Adrenal gland (tissue), 9 donors: ENCODE measurements at regions not wholly inside any gene's neighbourhood (a gene's known extent, or its start where the extent isn't known, plus 50 kb on each side); places are given as distances from the start of the nearest gene placed in this dataset.
A peak's percentile ranks its signal among the peaks of the same experiment; 100 is the strongest.

Experiments used
- DNase-seq, 7 donors: peaks; one replicate each; pipeline ENCODE4 v3.0.0-alpha.2; 2019 to 2020
- H3K27ac ChIP-seq, 5 donors: fragments of 200-600 bp; sonication (generic) in 4 of 5; 1 replicate in 3 of 5; 2 replicates in 2 of 5; pipeline versions ENCODE4 v1.5.1 to v1.8.0; 2016 to 2020; ENCODE audit warnings: mild to moderate bottlenecking in 1 of 5
- H3K27me3 ChIP-seq: fragments of 200-600 bp; 2 replicates; pipeline ENCODE4 v1.8.0; 2021
- H3K36me3 ChIP-seq, 2 donors: fragments of 200-600 bp; replicated peaks in 1 of 2; 1 replicate in 1 of 2; 2 replicates in 1 of 2; pipeline versions ENCODE4 v1.5.1 to v1.8.0; 2018 to 2022
- H3K4me1 ChIP-seq, 2 donors: fragments of 200-600 bp; replicated peaks in 1 of 2; 1 replicate in 1 of 2; 2 replicates in 1 of 2; pipeline versions ENCODE4 v1.5.1 to v1.8.0; 2018 to 2021
- H3K4me3 ChIP-seq, 4 donors: fragments of 200-600 bp; sonication (generic) in 3 of 4; one replicate each; pipeline ENCODE4 v1.5.1; 2016 to 2018
- H3K9me3 ChIP-seq, 3 donors: fragments of 200-600 bp; sonication (generic) in 1 of 3; replicated peaks in 1 of 3; 1 replicate in 2 of 3; 2 replicates in 1 of 3; pipeline versions ENCODE4 v1.5.1 to v1.8.0; 2016 to 2021
- CTCF ChIP-seq, 6 experiments: fragments of 450-650 bp in 4 of 6; fragments of 200-600 bp in 2 of 6; sonication (generic) in 1 of 6; IDR thresholded peaks; 1 replicate in 5 of 6; 2 replicates in 1 of 6; pipeline versions ENCODE4 v1.5.1 to v1.8.0; 2016 to 2021; ENCODE audit warnings: antibody characterized with exemption in 6 of 6, mild to moderate bottlenecking in 2 of 6, moderate library complexity in 1 of 6
- POLR2A ChIP-seq, 2 donors: fragments of 450-650 bp; IDR thresholded peaks; one replicate each; pipeline ENCODE4 v1.6.1; 2017; ENCODE audit warnings: antibody characterized with exemption in 2 of 2, mild to moderate bottlenecking in 2 of 2, moderate library complexity in 1 of 2
- whole genome bisulfite sequencing, 4 donors: extraction: QIAGEN DNeasy Blood & Tissue Kit in 2 of 4; methylation state at CpG; one replicate each; pipeline versions ENCODE4 v1.1.5 to v1.1.7; 2013 to 2017; 5-methylcytosine and 5-hydroxymethylcytosine counted together
- intact Hi-C, 2 donors: fragments of 100-400 bp; cut with DNase I; formaldehyde crosslinking; loops; one replicate each; pipeline versions ENCODE4 v1.14.1 to v1.15.0; 2022 to 2023
- donor health status: healthy with polysubstance abuse.
- donor health status: Bipolar disorder and iron deficiency.
- donor health status: DM: yes; HTN: yes; CAD: no.
- donor health status: DM: no; HTN: no; CAD: no.
- donor health status: DM: no; HTN: no; CAD: no.

DNA sequence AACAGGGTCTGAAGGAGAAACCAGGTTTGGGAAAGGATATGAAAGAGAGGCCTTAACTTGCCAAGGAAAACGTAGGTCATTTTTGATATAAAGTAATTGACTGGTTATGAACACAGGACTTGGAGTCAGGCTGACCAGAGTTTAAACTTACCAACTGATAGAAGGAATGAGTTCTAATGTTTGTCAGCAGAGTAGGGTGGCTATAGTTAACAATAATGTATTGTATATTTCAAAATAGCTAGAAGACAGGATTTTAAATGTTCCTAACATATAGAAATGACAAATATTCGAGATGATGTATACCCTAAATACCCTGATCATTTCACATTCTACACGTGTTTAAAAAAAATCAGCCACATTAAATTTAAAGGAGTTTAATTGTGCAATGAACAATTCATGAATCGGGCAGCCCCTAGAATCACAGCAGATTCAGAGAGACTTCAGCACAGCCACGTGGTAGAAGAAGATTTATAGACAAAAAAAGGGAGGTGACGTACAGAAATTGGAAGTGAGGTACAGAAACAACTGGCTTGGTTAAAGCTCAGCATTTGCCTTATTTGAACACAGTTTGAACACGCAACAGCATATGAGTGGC is 52.5 kb upstream of the PLEKHG7 start:
- no peaks in the 10 kb centered on the region for H3K9me3 ChIP-seq
- 48 to 63% (median 58%) methylated on average over 7 of the region's 7 CpGs for WGBS, 4 donors
- intact Hi-C loops, result loop anchor here in 1 of 2 donors (10.0 kb wide), 1 partner anchor 1276 kb away; no protein-coding TSS in a partner anchor
- H3K27ac ChIP-seq, result no peak overlapping the region
- H3K36me3 ChIP-seq, result no peaks in the 10 kb centered on the region
- no peak overlapping the region for H3K4me3 ChIP-seq
- TF ChIP-seq CTCF (IDR thresholded peaks at IDR 0.05) (no peak), POLR2A (IDR thresholded peaks at IDR 0.05) (no peak)
- no peaks in the 10 kb centered on the region for H3K27me3 ChIP-seq
- no peak for DNase-seq
- H3K4me1 ChIP-seq, result no peaks in the 10 kb centered on the region

DNA sequence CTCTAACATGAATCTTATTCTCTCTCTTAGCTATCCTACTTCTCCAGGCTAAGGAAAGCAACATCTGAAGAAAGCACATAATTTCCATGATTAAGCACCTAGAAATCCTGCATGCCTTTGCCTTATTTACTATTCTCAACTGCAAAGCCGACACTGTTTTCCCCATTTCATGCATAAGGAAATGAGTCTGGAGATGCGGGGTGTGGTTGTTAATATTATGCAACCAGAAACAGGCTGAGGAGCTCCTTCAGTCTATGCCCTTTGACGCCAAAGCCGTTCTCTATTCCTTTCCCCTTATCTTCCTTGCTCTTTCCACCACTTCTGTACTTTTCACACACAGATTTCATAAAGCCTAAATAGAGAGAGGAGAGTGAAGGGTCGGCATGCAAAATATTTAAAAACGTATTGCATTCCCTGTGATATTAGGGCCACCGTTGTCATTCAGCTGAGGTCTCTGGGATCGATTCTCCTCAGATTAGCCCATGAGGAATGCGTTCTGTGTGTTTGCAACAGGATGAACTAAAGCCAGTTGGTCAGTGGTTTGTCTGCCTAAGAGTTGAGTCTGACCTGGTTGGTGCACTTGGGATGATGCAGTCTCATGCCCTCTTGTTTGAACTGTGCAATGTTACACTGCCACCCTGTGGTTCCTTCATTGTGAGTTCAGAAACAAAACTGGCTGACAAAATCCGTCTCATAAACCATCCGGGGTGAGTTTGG is 53.1 kb upstream of the PLEKHG7 start:
- Histone ChIP-seq H3K4me1 (no peaks in the 10 kb centered on the region), H3K4me3 (no peak overlapping the region), H3K9me3 (no peaks in the 10 kb centered on the region), H3K27ac (no peak overlapping the region), H3K36me3 (no peaks in the 10 kb centered on the region), H3K27me3 (no peaks in the 10 kb centered on the region)
- intact Hi-C loops, result loop anchor here in 1 of 2 donors (10.0 kb wide), 1 partner anchor 1275 kb away; no protein-coding TSS in a partner anchor
- TF ChIP-seq CTCF (IDR thresholded peaks at IDR 0.05), result peak; percentile 52 to 90 (median 83)
- TF ChIP-seq POLR2A (IDR thresholded peaks at IDR 0.05), result no peak
- WGBS, 4 donors, result 42 to 49% (median 47%) methylated on average over 11 of the region's 11 CpGs
- DNase-seq, result peak; percentile 65 to 86 (median 75)

DNA sequence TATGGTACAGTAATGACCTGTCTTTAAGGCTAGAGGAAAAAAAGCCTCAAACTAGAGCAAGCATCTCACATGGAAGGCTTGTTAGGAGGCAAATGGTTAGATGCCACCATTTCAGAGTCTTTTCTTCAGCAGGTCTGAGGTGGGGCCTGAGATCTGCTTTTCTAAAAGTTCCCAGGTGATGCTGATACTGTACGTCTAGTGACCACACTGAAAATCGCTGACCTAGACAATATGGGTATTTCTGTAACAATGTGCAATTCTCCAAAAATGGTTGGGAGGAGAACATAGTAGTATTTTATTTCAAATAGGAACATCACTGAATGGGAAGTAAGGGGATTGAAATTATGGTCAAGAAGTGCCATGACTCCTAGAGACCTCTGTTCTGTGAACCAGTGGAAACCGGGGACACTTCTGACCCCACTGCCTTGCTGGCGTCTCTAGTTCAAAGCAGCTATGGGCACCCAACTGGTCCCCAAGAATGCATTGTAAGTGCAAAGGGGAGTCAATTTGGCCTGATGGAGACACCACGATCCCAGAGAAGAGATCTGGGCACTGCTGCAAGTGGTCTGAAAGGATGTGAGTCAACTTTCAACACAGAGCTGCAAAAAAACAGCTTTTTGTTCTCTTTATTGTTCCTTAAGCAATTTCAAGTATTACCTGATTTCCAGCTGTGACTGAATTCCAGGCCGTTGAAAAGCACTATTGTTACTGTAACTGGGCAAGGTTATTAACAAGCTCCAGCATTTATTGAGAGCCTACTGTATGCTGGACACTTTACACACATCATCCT is 54.4 kb upstream of the PLEKHG7 start:
- no peaks in the 10 kb centered on the region for H3K27me3 ChIP-seq
- no peaks in the 10 kb centered on the region for H3K4me1 ChIP-seq
- intact Hi-C loops, result no loop called here
- no peak overlapping the region for H3K27ac ChIP-seq
- no peaks in the 10 kb centered on the region for H3K36me3 ChIP-seq
- no peak for TF ChIP-seq CTCF (IDR thresholded peaks at IDR 0.05)
- TF ChIP-seq POLR2A (IDR thresholded peaks at IDR 0.05), result no peak
- H3K9me3 ChIP-seq, result no peaks in the 10 kb centered on the region
- H3K4me3 ChIP-seq, result no peak overlapping the region
- WGBS, 4 donors, result 84 to 94% (median 88%) methylated on average over 6 of the region's 6 CpGs
- no peak for DNase-seq

- Histone ChIP-seq H3K9me3 (no peaks in the 10 kb centered on the region), H3K36me3 (no peaks in the 10 kb centered on the region), H3K27me3 (no peaks in the 10 kb centered on the region), H3K27ac (no peak overlapping the region), H3K4me3 (no peak overlapping the region), H3K4me1 (peaks cover 9% of the 10 kb centered on the region in 2 donors)
- DNase-seq, result no peak
- TF ChIP-seq POLR2A (IDR thresholded peaks at IDR 0.05) (no peak), CTCF (IDR thresholded peaks at IDR 0.05) (no peak)
- WGBS, 4 donors, result 0 to 45% (median 17%) methylated on average over 1 of the region's 1 CpG
- intact Hi-C loops, result no loop called here
Measured at GRCh38 chr12:92641291-92641690, 61.5 kb upstream of the PLEKHG7 start.
